ENCODE measurements at regions not wholly inside any gene's neighbourhood (a gene's known extent, or its start where the extent isn't known, plus 50 kb on each side); places are given as distances from the start of the nearest gene placed in this dataset.
A peak's percentile ranks its signal among the peaks of the same experiment; 100 is the strongest.

DNA sequence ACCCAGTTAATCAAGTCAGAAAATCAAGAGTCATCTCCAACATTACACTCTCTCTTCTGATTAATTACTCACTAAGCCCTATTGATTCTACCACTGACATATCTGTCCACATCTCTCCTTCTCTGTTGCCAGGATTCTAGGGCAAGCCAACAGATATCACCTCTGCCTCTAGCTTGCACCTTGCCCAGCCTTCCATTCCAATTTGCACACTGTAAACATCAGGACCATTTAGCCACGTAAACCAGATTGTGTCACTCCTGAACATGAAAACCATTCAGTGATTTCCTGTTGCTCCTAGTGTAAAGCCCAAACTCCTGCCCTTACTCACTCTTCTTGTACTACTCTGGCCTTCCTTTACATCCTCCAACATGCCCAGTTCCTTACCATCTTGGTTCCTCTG, 68.0 kb upstream of the PLS3 start:
- H3K9me3 ChIP-seq (ENCODE audit: low read depth, low read length), result no peaks in the 10 kb centered on the region
- DNase-seq (ENCODE audit: insufficient read length, low spot score, missing footprints), result no peak
- H2AFZ ChIP-seq (ENCODE audit: low read length), result no peak overlapping the region
- no peak overlapping the region for H3K4me3 ChIP-seq (ENCODE audit: insufficient read depth, low read length)
- H3K79me2 ChIP-seq (ENCODE audit: insufficient read depth, low read length), result no peaks in the 10 kb centered on the region
- no peak overlapping the region for H3K27ac ChIP-seq (ENCODE audit: low read depth, low read length)
- H3K27me3 ChIP-seq (ENCODE audit: insufficient read depth, low read length), result peaks cover 20% of the 10 kb centered on the region
- TF ChIP-seq, protein P1, sequence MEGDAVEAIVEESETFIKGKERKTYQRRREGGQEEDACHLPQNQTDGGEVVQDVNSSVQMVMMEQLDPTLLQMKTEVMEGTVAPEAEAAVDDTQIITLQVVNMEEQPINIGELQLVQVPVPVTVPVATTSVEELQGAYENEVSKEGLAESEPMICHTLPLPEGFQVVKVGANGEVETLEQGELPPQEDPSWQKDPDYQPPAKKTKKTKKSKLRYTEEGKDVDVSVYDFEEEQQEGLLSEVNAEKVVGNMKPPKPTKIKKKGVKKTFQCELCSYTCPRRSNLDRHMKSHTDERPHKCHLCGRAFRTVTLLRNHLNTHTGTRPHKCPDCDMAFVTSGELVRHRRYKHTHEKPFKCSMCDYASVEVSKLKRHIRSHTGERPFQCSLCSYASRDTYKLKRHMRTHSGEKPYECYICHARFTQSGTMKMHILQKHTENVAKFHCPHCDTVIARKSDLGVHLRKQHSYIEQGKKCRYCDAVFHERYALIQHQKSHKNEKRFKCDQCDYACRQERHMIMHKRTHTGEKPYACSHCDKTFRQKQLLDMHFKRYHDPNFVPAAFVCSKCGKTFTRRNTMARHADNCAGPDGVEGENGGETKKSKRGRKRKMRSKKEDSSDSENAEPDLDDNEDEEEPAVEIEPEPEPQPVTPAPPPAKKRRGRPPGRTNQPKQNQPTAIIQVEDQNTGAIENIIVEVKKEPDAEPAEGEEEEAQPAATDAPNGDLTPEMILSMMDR (IDR thresholded peaks at IDR 0.05; ENCODE audit: extremely low read depth, low read depth, low read length), result no peak
- H3K36me3 ChIP-seq (ENCODE audit: insufficient read depth, low read length), result no peaks in the 10 kb centered on the region
- no peak overlapping the region for H3K4me2 ChIP-seq (ENCODE audit: insufficient read depth, low read length)
- no peaks in the 10 kb centered on the region for H3K4me1 ChIP-seq (ENCODE audit: insufficient read depth, low read length)
- H4K20me1 ChIP-seq (ENCODE audit: insufficient read depth, low read length), result no peaks in the 10 kb centered on the region

DNA sequence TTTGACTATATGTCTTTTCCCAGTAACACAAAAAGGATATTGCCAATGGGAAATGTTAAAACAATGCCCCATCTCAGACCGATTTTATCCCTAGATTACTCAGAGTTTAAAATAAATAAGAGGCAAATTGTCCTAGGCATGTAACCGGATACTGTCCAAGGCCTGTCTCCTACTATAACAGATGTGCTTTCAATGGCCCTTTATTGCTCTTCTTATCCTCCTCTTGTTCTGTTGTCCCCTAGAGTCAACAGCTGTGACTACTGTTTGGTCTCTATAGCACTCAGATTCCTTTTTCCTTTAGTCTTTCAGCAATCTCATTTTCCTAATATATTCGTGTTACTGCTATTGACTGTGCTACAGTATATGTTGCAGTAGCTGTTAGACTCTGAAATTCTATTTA, 66.8 kb upstream of the PLS3 start:
- H3K9me3 ChIP-seq (ENCODE audit: low read depth, low read length), result no peaks in the 10 kb centered on the region
- H3K4me2 ChIP-seq (ENCODE audit: insufficient read depth, low read length), result no peak overlapping the region
- H3K27me3 ChIP-seq (ENCODE audit: insufficient read depth, low read length), result peaks cover 19% of the 10 kb centered on the region
- H4K20me1 ChIP-seq (ENCODE audit: insufficient read depth, low read length), result no peaks in the 10 kb centered on the region
- no peak overlapping the region for H3K27ac ChIP-seq (ENCODE audit: low read depth, low read length)
- no peak for DNase-seq (ENCODE audit: insufficient read length, low spot score, missing footprints)
- no peaks in the 10 kb centered on the region for H3K36me3 ChIP-seq (ENCODE audit: insufficient read depth, low read length)
- H2AFZ ChIP-seq (ENCODE audit: low read length), result no peak overlapping the region
- H3K4me3 ChIP-seq (ENCODE audit: insufficient read depth, low read length), result no peak overlapping the region
- H3K79me2 ChIP-seq (ENCODE audit: insufficient read depth, low read length), result no peaks in the 10 kb centered on the region
- TF ChIP-seq, protein P1 (IDR thresholded peaks at IDR 0.05; ENCODE audit: extremely low read depth, low read depth, low read length), result no peak
- H3K4me1 ChIP-seq (ENCODE audit: insufficient read depth, low read length), result no peaks in the 10 kb centered on the region

DNA sequence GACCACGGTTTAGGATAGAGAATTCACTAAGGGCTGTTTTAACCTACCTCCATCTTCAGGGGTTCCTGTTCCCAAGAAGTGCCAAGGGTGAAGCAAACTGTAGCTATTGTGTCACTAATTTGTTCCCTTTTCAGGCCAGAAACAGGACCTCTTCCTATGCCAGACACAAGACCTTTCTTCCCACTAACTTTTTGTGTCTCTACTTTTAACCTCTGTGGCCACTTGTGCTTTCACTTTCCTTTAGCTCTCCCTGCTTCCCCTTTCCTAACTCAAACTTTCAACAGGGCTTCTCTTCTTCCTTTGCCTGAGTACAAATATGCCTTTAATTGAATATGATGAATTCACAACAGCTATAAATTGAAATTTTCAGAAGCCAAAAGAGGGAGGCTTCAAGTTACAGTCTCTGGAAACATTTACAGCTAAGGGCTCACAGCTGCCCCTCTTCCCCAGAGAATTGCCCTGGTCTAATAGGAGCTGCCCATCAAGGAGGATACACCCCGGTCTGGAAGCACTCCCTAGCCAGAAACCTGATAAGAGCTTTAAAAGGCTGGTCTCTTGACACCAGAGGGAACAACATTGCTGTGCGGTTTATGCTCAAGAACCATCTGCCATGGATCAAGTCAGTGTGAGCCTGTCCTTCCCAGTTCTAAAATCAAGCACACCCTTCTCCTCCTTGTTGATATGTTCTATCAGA, 61.7 kb upstream of the PLS3 start:
- TF ChIP-seq, protein P1 (IDR thresholded peaks at IDR 0.05; ENCODE audit: extremely low read depth, low read depth, low read length), result no peak
- H3K36me3 ChIP-seq (ENCODE audit: insufficient read depth, low read length), result no peaks in the 10 kb centered on the region

DNA sequence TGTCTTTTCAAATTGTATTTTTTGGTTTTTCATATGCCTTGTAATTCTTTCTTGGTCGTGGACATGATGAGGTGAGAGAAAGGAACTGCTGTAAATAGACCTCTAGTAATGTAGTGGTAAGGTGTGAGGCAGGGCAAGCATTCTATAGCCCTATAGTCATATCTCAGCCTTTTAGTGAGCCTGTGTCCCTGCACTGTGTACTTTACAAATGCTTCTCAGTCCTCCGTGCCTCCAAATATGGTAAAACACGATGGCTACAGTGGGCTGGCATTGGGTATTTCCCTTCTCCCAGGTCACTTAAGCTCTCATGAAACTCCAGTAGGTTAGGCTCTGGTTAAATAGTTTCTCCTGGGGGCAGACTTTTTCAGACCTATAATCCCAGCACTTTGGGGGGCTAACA, 57.9 kb upstream of the PLS3 start:
- no peak overlapping the region for H3K4me2 ChIP-seq (ENCODE audit: insufficient read depth, low read length)
- H4K20me1 ChIP-seq (ENCODE audit: insufficient read depth, low read length), result no peaks in the 10 kb centered on the region
- no peaks in the 10 kb centered on the region for H3K79me2 ChIP-seq (ENCODE audit: insufficient read depth, low read length)
- no peak overlapping the region for H3K4me3 ChIP-seq (ENCODE audit: insufficient read depth, low read length)
- no peaks in the 10 kb centered on the region for H3K4me1 ChIP-seq (ENCODE audit: insufficient read depth, low read length)
- H3K27me3 ChIP-seq (ENCODE audit: insufficient read depth, low read length), result peaks cover 10% of the 10 kb centered on the region
- H3K27ac ChIP-seq (ENCODE audit: low read depth, low read length), result no peak overlapping the region
- no peak overlapping the region for H2AFZ ChIP-seq (ENCODE audit: low read length)
- TF ChIP-seq, protein P1 (IDR thresholded peaks at IDR 0.05; ENCODE audit: extremely low read depth, low read depth, low read length), result no peak
- no peaks in the 10 kb centered on the region for H3K9me3 ChIP-seq (ENCODE audit: low read depth, low read length)
- no peaks in the 10 kb centered on the region for H3K36me3 ChIP-seq (ENCODE audit: insufficient read depth, low read length)
- no peak for DNase-seq (ENCODE audit: insufficient read length, low spot score, missing footprints)

More for the DNA sequence above, 61.7 kb upstream of the PLS3 start:
- Histone ChIP-seq H4K20me1 (ENCODE audit: insufficient read depth, low read length) (no peaks in the 10 kb centered on the region), H3K4me3 (ENCODE audit: insufficient read depth, low read length) (no peak overlapping the region), H3K27ac (ENCODE audit: low read depth, low read length) (no peak overlapping the region), H3K27me3 (ENCODE audit: insufficient read depth, low read length) (peaks cover 21% of the 10 kb centered on the region), H2AFZ (ENCODE audit: low read length) (peak overlapping the region; percentile 69), H3K79me2 (ENCODE audit: insufficient read depth, low read length) (no peaks in the 10 kb centered on the region), H3K4me2 (ENCODE audit: insufficient read depth, low read length) (peak overlapping the region; percentile 53), H3K4me1 (ENCODE audit: insufficient read depth, low read length) (no peaks in the 10 kb centered on the region), H3K9me3 (ENCODE audit: low read depth, low read length) (no peaks in the 10 kb centered on the region)
- DNase-seq (ENCODE audit: insufficient read length, low spot score, missing footprints), result peak; percentile 23

All from osteoblast (primary cell).